ENCODE measurements at regions not wholly inside any gene's neighbourhood (a gene's known extent, or its start where the extent isn't known, plus 50 kb on each side); places are given as distances from the start of the nearest gene placed in this dataset.
"Not testable (repeated sequence)": the region's sequence is repeated elsewhere in the genome, so short reads cannot be mapped to it uniquely, and the experiment has no call there.

DNA sequence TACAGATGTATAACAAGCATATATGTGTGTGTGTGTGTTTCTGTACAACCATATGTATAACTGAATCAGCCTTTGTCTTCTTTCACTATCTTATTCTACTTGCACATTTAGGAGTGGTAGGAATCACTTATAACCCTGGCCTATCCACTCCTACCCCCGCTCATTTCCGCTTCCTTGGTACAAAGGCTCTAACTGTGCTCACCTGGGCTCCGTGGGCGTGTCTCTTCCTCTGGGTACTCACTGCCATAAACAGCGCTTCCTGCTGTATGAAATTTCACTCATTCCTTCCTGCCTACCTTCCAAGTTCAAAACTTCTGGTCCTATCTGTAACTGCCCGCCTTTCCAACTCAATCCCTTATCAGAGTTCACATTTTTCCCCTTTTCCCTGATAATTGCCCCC is 815.5 kb downstream of the EPHA4 start:
- Histone ChIP-seq H3K9me3 (ENCODE audit: control insufficient read depth, low read length) (no peaks in the 10 kb centered on the region), H3K4me1 (ENCODE audit: control insufficient read depth, insufficient read depth, low read length) (no peaks in the 10 kb centered on the region), H3K4me3 (ENCODE audit: low read length) (no peak overlapping the region), H3K27ac (ENCODE audit: low read length) (no peak overlapping the region), H3K27me3 (ENCODE audit: control insufficient read depth, insufficient read depth) (no peaks in the 10 kb centered on the region)
- ATAC-seq (no peak), DNase-seq (no peak)
- intact Hi-C loops (cut with DNase I) = no loop called here
- 87% methylated on average over 6 of the region's 6 CpGs for WGBS

DNA sequence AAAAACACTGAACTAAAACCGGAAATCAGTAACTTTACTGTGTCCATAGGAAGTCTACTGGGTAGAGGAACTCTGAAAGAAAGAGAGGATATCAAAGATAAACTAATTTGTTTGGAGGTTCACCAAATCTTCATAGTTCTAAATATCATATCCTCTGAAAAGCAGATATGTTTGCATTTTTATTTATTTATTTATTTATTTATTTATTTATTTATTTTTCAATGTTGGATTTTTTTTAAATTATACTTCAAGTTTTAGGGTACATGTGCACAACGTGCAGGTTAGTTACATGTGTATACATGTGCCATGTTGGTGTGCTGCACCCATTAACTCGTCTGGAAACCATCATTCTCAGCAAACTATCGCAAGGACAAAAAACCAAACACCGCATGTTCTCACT is 813.7 kb downstream of the EPHA4 start:
- H3K4me1 ChIP-seq (ENCODE audit: control insufficient read depth, insufficient read depth, low read length); H3K9me3 ChIP-seq (ENCODE audit: control insufficient read depth, low read length); H3K27ac ChIP-seq (ENCODE audit: low read length); H3K4me3 ChIP-seq (ENCODE audit: low read length); DNase-seq; ATAC-seq; H3K27me3 ChIP-seq (ENCODE audit: control insufficient read depth, insufficient read depth); intact Hi-C loops (cut with DNase I): not testable (repeated sequence)
- 92% methylated on average over 5 of the region's 5 CpGs for WGBS

DNA sequence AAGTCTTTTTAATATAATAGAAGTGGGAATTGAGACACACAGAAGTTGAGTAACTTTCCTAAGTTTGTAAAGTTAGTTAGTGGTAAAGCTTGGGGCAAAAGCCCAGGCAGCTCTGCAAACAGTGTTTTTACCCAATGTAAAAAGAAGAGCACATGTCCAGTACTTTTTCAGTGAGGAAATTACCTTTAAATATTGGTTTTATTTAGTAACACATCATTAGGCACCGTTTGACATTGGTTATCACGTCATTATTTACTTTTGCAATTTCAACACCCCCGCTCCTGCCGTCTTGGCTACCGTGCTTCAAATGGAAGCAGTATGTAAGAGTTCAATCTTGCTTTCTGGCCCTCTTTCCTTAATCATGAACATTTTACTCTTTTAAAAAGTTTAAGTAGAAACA is 807.9 kb downstream of the EPHA4 start:
- no peaks in the 10 kb centered on the region for H3K9me3 ChIP-seq (ENCODE audit: control insufficient read depth, low read length)
- no peak overlapping the region for H3K27ac ChIP-seq (ENCODE audit: low read length)
- H3K4me1 ChIP-seq (ENCODE audit: control insufficient read depth, insufficient read depth, low read length) = no peaks in the 10 kb centered on the region
- H3K4me3 ChIP-seq (ENCODE audit: low read length) = no peak overlapping the region
- no peaks in the 10 kb centered on the region for H3K27me3 ChIP-seq (ENCODE audit: control insufficient read depth, insufficient read depth)
- WGBS = 66% methylated on average over 5 of the region's 5 CpGs
- intact Hi-C loops (cut with DNase I) = no loop called here
- ATAC-seq = no peak
- no peak for DNase-seq

DNA sequence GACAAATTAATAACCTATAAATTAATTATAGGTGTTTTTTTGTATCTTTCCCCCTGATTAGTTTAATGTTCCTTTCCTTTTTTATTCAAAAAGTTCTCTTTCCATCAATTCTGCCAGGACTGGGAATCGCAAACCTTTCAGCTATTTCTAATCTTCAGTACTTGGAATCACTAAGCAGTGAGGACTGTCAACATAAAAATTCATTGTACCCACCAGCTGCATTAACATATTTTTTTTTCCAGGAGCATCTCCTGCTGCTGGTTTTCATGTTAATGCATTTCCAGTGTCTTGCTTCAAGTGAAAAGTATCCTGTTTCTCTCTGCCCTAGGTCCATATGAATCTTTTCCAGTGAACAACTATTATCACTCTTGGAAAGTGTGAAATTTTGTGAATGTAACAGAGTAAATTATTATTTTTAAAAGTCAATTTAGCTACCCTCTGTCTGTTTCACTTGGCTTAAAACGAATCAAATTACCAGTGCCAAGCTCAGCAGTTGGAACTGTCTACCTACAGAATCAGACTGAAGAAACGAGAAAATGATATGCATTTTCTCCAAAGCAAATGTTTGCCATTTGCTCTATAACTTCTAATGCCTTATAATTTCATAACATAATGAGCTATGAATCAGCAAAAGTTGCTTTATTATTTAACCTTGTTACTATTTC is 804.4 kb downstream of the EPHA4 start:
- Histone ChIP-seq H3K27me3 (ENCODE audit: control insufficient read depth, insufficient read depth) (no peaks in the 10 kb centered on the region), H3K9me3 (ENCODE audit: control insufficient read depth, low read length) (no peaks in the 10 kb centered on the region), H3K4me3 (ENCODE audit: low read length) (no peak overlapping the region), H3K4me1 (ENCODE audit: control insufficient read depth, insufficient read depth, low read length) (no peaks in the 10 kb centered on the region), H3K27ac (ENCODE audit: low read length) (no peak overlapping the region)
- intact Hi-C loops (cut with DNase I) = no loop called here
- ATAC-seq (no peak), DNase-seq (no peak)
- 61% methylated on average over 3 of the region's 3 CpGs for WGBS

DNA sequence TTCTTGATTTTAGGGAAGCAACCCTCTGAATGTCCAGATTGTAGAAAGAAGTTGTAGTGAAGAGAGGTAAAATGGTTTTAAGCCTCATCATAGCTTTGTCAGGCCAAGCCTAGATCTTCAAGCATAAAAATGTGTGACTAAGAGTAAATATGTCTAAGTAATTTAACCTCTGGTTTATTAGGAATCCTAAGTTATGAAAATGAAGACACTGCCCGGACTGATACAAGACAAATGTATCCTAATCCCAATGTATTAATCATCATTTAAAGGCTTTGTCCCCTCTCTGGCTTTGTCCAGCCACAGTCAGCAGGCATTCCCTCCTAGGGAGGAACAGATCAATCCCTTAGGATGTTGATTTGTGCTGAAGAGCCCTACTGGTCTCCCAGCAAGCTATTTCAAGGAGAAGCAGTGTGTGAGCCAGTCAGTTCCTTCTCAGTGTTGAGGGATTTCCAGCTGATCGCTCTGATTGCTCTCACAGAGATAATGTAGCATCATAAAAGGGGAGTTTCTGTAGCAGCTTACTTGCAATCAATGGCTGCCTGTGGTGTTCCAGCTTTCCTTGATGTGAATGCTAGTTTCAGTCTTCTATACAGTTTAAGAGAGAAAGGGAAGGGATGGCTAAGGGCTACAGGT is 796.1 kb downstream of the EPHA4 start:
- no peaks in the 10 kb centered on the region for H3K27me3 ChIP-seq (ENCODE audit: control insufficient read depth, insufficient read depth)
- ATAC-seq (no peak), DNase-seq (no peak)
- H3K9me3 ChIP-seq (ENCODE audit: control insufficient read depth, low read length) = no peaks in the 10 kb centered on the region
- no peaks in the 10 kb centered on the region for H3K4me1 ChIP-seq (ENCODE audit: control insufficient read depth, insufficient read depth, low read length)
- intact Hi-C loops (cut with DNase I) = no loop called here
- H3K27ac ChIP-seq (ENCODE audit: low read length) = no peak overlapping the region
- WGBS = 87% methylated on average over 2 of the region's 2 CpGs
- H3K4me3 ChIP-seq (ENCODE audit: low read length) = no peak overlapping the region

DNA sequence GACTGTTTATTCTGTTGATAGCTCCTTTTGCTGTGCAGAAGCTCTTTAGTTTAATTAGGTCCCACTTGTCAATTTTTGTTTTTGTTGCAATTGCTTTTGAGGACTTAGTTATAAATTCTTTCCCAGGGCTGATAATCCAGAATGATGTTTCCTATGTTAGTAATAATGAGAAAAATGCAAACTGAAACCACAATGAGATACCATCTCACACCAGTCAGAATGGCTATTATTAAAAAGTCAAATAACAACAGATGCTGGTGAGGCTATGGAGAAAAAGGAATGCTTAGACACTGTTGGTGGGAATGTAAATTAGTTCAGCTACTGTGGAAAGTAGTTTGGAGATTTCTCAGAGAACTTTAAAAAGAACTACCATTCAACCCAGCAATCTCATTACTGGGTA is 793.0 kb downstream of the EPHA4 start:
- H3K27me3 ChIP-seq (ENCODE audit: control insufficient read depth, insufficient read depth); H3K9me3 ChIP-seq (ENCODE audit: control insufficient read depth, low read length); H3K4me1 ChIP-seq (ENCODE audit: control insufficient read depth, insufficient read depth, low read length); ATAC-seq; DNase-seq; H3K4me3 ChIP-seq (ENCODE audit: low read length); intact Hi-C loops (cut with DNase I); H3K27ac ChIP-seq (ENCODE audit: low read length): not testable (repeated sequence)

DNA sequence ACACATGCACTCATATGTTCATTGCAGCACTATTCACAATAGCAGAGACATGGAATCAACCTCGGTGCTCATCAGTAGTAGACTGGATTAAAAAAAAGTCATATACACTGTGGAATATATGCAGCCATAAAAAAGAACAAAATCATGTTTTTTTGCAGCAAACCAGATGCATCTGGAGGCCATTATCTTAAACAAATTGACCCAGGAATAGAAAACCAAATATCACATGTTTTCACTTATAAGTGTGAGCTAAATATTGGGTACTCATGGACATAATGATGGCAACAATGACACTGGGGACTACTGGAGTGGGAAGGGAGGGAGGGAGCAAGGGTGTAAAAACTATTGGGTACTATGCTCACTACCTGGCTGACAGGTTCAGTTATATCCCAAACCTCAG is 792.6 kb downstream of the EPHA4 start:
- no peaks in the 10 kb centered on the region for H3K9me3 ChIP-seq (ENCODE audit: control insufficient read depth, low read length)
- no peak for ATAC-seq

DNA sequence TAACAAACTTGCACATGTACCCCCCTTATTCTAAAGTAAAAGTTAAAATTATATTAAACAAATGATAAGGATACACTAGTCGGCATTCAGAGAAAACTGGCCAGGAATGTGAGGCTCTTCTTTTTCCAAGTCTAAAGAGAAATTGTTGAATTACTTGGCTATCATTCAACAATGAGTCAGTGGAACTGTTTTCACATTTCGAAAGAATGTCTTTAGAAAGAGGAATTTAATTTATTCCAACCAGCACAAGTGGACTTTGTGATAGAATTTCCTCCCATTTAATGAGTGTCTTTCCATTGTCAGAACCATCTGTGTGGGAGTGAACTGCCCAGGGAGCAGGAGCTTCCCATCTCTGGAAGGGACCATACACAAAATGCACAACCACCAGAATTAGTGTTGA is 792.2 kb downstream of the EPHA4 start:
- ATAC-seq = peak in 1 of 2 donors; percentile 48

More for the DNA sequence above, 792.6 kb downstream of the EPHA4 start:
- Histone ChIP-seq H3K27me3 (ENCODE audit: control insufficient read depth, insufficient read depth) (no peaks in the 10 kb centered on the region), H3K27ac (ENCODE audit: low read length) (no peak overlapping the region), H3K4me1 (ENCODE audit: control insufficient read depth, insufficient read depth, low read length) (no peaks in the 10 kb centered on the region), H3K4me3 (ENCODE audit: low read length) (no peak overlapping the region)
- WGBS = 67% methylated on average over 1 of the region's 1 CpG
- DNase-seq = no peak
- intact Hi-C loops (cut with DNase I) = no loop called here

DNA sequence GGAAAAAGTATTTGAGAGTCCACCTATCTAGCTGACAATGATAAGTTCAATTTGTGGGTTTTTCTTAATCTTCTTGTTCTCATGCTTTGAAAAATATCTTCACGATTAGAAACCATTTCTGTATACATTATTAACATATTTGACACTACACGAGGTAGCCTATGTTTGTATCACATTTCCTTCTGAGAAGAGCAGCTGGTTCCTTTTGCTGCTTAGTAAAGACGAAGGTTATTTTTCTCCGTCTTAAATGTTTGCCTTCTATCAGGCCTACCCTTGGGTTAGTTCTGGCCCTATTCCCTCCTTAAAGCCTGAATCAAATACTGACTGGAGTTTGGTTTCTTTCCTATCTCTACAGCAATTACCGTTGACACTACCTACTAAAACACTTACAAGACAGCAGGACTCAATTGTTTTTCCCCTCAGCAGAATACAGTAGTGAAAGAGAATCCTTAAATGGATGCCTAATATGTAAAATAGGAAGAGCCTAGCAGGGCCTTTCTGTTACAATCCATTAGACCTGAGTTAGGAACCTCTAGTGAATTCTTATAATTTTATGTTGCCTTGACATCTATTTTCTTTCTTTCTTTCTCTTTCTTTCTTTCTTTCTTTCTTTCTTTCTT is 790.4 kb downstream of the EPHA4 start:
- no peaks in the 10 kb centered on the region for H3K27me3 ChIP-seq (ENCODE audit: control insufficient read depth, insufficient read depth)
- no peak for DNase-seq
- no peak for ATAC-seq
- H3K4me3 ChIP-seq (ENCODE audit: low read length) = no peak overlapping the region
- no peak overlapping the region for H3K27ac ChIP-seq (ENCODE audit: low read length)
- intact Hi-C loops (cut with DNase I) = no loop called here
- no peaks in the 10 kb centered on the region for H3K9me3 ChIP-seq (ENCODE audit: control insufficient read depth, low read length)
- WGBS = 80% methylated on average over 5 of the region's 5 CpGs
- no peaks in the 10 kb centered on the region for H3K4me1 ChIP-seq (ENCODE audit: control insufficient read depth, insufficient read depth, low read length)

More for the DNA sequence above, 792.2 kb downstream of the EPHA4 start:
- Histone ChIP-seq H3K4me1 (ENCODE audit: control insufficient read depth, insufficient read depth, low read length) (no peaks in the 10 kb centered on the region), H3K27ac (ENCODE audit: low read length) (no peak overlapping the region), H3K9me3 (ENCODE audit: control insufficient read depth, low read length) (no peaks in the 10 kb centered on the region), H3K27me3 (ENCODE audit: control insufficient read depth, insufficient read depth) (no peaks in the 10 kb centered on the region), H3K4me3 (ENCODE audit: low read length) (no peak overlapping the region)
- WGBS = 32% methylated on average over 2 of the region's 2 CpGs
- no peak for DNase-seq
- intact Hi-C loops (cut with DNase I) = no loop called here

DNA sequence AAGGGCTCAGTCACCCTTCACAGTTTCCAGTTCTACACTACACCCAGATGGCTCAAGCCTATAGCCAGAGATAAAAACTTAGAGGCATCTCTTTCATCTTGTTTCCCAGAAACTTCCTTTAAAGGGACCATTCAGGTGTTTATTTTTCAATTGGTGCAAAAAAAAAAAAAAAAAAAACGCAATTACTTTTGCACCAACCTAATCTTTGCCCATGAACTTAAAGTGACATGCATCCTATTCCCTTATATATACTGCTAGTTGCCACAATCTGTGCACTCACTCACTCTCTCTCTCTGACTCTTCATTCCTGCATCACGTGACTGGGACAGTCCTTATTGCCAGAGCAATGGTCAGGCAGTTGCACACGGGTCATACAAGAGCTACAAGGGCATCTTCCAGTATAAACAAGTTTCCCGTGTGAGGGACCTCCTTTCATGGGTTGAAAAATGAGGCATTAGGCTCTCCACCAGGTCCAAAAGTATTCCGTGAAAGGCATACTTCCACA is 789.4 kb downstream of the EPHA4 start:
- DNase-seq = no peak
- H3K4me3 ChIP-seq (ENCODE audit: low read length) = no peak overlapping the region
- intact Hi-C loops (cut with DNase I) = no loop called here
- 88% methylated on average over 5 of the region's 5 CpGs for WGBS
- no peak for ATAC-seq
- H3K9me3 ChIP-seq (ENCODE audit: control insufficient read depth, low read length) = no peaks in the 10 kb centered on the region
- H3K27ac ChIP-seq (ENCODE audit: low read length) = no peak overlapping the region
- no peaks in the 10 kb centered on the region for H3K27me3 ChIP-seq (ENCODE audit: control insufficient read depth, insufficient read depth)
- no peaks in the 10 kb centered on the region for H3K4me1 ChIP-seq (ENCODE audit: control insufficient read depth, insufficient read depth, low read length)

DNA sequence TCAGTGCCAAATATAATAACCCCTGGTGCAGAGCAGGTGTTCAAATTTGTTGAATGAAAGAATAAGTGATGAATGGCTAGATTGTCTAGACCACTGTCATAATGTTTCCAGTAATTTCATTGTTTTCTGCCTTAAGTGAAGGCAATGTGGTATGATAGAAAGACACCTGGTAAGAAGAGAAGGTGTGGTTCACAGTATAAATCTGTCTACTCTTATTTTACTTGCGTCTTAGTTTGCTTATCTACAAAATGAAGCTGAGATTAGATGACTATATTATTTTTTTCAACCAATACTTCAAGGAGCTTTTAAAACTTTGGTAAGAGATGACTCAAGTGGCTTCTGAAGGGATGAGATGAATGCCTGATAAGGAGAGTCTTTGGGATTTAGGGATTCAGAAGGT is 788.4 kb downstream of the EPHA4 start:
- Histone ChIP-seq H3K27ac (ENCODE audit: low read length) (no peak overlapping the region), H3K4me3 (ENCODE audit: low read length) (no peak overlapping the region), H3K9me3 (ENCODE audit: control insufficient read depth, low read length) (no peaks in the 10 kb centered on the region), H3K4me1 (ENCODE audit: control insufficient read depth, insufficient read depth, low read length) (no peaks in the 10 kb centered on the region), H3K27me3 (ENCODE audit: control insufficient read depth, insufficient read depth) (no peaks in the 10 kb centered on the region)
- no peak for ATAC-seq
- intact Hi-C loops (cut with DNase I) = no loop called here
- 96% methylated on average over 1 of the region's 1 CpG for WGBS
- DNase-seq = no peak
